GM13976 (cell line): ENCODE measurements at regions not wholly inside any gene's neighbourhood (a gene's known extent, or its start where the extent isn't known, plus 50 kb on each side); places are given as distances from the start of the nearest gene placed in this dataset.

ENCODE experiments used
- DNase-seq: peaks from one replicate; pipeline ENCODE4 v3.0.0; 2012; ENCODE audit warnings: low spot score
- in situ Hi-C: fragments of 300-500 bp; cut with MboI; formaldehyde crosslinking; loops from one replicate; pipeline ENCODE4 v1.12.0; 2022; ENCODE audit warnings: low sequenced_read_pairs, mixed read lengths, inconsistent platforms; ENCODE audit not compliant: unreplicated experiment
- TF ChIP-seq, protein P1 (sequence below): IDR thresholded peaks from 2 replicates; pipeline ENCODE4 v1.5.1; 2012; ENCODE audit warnings: borderline replicate concordance, mild to moderate bottlenecking; ENCODE audit not compliant: insufficient read depth; ENCODE audit errors: extremely low read depth, missing control alignments, control extremely low read depth

DNA sequence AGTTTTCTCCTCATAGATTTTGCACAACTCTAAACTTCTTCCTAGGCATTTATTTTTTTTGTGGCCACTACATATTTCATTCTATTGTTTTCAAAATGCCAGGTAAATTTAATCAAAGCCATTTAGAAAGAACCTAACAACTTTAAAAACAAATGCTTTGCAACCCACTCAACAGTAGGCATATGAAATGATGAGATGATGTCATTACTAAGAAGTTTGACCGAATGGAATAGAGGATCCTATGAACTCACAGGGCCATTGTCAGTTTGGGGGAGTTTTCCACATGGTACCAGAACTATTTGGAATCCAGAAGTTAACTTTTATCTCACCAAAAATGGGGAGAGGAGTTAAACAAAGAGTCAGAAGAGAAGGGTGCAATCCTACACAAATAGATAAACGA is 100.7 kb upstream of the INHBA start:
- TF ChIP-seq, protein P1, sequence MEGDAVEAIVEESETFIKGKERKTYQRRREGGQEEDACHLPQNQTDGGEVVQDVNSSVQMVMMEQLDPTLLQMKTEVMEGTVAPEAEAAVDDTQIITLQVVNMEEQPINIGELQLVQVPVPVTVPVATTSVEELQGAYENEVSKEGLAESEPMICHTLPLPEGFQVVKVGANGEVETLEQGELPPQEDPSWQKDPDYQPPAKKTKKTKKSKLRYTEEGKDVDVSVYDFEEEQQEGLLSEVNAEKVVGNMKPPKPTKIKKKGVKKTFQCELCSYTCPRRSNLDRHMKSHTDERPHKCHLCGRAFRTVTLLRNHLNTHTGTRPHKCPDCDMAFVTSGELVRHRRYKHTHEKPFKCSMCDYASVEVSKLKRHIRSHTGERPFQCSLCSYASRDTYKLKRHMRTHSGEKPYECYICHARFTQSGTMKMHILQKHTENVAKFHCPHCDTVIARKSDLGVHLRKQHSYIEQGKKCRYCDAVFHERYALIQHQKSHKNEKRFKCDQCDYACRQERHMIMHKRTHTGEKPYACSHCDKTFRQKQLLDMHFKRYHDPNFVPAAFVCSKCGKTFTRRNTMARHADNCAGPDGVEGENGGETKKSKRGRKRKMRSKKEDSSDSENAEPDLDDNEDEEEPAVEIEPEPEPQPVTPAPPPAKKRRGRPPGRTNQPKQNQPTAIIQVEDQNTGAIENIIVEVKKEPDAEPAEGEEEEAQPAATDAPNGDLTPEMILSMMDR = no peak
- DNase-seq = no peak
- in situ Hi-C loops = no loop called here

DNA sequence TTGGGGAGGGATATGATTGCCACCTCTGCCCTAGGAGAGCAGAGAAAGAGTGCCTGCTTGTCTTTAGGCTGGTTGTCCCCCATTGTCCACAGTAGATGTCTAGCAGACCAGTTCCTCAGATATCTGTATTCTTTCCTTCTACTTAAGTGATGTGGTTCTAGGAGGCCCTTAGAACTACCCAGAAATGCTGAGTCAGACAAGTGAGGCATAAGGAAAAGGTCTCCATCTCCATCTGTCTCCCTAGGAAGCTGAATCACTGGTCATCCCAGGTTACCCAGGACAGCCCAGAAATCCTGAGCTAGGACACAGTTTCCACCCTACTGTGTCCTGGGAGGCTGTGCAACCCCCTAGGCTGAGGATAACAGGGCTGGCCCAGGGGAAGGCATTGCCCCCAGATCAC is 93.4 kb upstream of the INHBA start:
- DNase-seq = no peak
- in situ Hi-C loops = no loop called here
- TF ChIP-seq, protein P1 = no peak

DNA sequence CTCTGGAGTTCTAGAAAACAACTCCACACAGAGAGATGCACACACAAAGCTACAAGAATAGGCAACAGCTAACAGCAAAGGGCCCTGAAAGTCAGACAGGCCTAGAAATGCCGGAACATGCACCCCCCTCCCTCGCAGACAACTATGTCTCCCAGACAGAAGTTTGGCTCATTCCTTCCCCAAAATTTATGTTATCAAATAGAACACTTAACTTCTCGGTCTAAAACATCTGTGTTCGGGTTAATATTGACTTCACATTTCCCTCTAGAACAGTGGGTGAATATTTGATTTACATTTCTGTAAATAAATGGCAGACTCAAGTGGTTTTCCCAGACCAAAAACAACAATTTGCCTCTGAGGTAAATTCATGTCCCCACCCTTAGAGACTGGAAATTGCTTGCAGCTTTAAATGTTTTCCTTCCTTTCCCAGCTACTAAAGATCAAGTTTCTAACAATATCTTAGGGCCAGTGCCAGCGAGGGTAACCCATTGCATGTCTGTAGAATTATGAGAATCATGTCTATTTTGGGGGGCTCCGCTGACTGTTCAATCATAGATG is 92.5 kb upstream of the INHBA start:
- DNase-seq = no peak
- in situ Hi-C loops = no loop called here

DNA sequence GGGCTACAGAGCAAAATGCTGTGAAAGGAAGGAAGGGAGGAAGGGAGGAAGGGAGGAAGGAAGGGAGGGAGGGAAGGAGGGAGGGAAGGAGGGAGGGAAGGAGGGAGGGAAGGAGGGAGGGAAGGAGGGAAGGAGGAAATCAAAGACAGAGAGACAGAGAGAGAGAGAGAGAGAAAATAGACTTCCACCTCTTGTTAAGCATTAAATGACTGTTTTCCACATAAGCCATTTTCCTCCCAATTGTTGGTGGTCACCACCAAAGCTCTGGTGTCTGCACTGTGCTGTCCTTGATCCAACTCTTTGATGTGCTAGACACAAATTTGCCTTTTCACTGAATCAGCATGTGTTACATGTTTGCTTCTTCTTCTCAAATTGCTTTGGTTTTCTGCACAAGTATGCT is 90.7 kb upstream of the INHBA start:
- in situ Hi-C loops = no loop called here
- DNase-seq = no peak
- TF ChIP-seq, protein P1 = no peak

More for the DNA sequence above, 92.5 kb upstream of the INHBA start:
- TF ChIP-seq, protein P1 = no peak

DNA sequence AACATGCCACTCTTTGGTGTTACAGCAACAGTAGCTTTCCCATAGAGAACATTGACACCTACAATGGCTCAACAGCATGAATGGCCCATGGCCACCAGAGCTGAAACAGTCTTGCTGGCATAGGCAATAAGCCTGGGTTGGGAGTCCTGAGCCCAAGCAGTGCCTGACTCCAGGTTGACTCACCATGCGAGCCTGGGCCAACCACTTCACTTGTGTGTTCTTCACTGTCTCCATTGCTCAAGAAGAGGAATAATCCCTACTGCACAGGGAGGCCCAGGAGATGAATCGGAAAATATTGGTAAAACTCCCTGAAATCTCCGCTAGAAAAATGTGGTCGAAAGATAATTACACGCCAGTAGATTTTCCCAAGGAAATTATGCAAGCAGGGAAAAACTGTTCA is 89.2 kb upstream of the INHBA start:
- in situ Hi-C loops = no loop called here
- no peak for DNase-seq
- TF ChIP-seq, protein P1 = no peak

DNA sequence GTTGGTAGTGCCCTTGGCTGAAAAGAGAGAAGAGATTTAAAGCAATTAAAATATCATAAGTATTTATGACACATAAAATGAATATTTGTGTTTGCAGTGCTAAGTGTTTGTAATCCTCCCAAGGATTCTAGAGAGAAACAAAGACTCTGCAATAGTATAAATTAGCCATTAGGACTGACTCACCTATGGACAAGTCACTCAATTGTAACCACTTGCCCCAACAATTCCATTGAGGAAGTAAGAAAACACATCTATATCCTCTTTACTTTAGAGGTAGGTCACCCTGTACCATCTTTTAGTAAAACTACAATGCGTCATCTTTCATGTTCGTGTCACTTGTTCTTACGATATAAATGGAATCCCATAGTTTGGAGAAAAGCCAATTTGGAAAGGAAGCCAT is 85.7 kb upstream of the INHBA start:
- in situ Hi-C loops = no loop called here
- DNase-seq = no peak
- TF ChIP-seq, protein P1 = no peak
